ENCODE measurements at regions not wholly inside any gene's neighbourhood (a gene's known extent, or its start where the extent isn't known, plus 50 kb on each side); places are given as distances from the start of the nearest gene placed in this dataset.

DNA sequence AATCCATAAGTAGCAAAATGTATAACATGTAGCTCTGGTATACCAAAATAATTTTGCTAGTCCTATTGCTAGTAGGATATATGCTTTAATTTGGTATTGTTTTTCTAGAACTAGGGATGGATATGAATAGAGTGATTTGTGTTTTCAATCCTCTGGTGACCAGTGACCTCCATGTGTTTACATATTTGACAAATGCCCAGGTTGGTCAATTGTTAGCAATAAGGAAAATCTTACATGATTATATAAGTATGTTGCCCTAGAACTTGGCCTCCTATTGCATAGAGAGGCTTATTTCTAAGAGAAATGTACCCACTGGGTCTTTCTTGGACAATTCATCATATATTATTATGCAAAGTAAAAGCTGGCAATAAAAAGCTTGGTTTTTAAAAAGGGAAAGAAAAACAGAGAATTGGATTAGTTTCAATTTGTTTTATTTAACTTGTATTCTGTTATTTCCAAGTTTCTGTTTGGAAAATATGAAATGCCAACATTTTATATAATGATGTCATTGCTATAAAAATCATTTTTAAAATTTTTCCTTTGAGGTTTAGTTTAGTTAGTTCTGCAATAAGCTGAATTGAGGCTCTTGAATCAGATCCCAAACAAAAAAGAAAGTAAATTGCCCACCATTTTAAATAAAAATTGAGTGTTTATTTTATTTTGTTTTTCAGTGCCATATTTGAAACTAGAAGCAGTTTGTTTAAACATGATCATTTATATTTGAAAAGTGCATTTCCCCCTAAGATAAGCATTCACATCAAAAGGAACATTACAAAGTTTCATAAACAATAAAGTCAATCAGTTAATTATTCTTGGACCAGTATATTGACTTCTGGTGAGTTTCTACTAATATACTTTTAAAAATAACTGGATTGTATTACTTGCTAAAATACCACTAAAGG, 210.9 kb downstream of the ZC3H11B start:
- TF ChIP-seq, protein P1, sequence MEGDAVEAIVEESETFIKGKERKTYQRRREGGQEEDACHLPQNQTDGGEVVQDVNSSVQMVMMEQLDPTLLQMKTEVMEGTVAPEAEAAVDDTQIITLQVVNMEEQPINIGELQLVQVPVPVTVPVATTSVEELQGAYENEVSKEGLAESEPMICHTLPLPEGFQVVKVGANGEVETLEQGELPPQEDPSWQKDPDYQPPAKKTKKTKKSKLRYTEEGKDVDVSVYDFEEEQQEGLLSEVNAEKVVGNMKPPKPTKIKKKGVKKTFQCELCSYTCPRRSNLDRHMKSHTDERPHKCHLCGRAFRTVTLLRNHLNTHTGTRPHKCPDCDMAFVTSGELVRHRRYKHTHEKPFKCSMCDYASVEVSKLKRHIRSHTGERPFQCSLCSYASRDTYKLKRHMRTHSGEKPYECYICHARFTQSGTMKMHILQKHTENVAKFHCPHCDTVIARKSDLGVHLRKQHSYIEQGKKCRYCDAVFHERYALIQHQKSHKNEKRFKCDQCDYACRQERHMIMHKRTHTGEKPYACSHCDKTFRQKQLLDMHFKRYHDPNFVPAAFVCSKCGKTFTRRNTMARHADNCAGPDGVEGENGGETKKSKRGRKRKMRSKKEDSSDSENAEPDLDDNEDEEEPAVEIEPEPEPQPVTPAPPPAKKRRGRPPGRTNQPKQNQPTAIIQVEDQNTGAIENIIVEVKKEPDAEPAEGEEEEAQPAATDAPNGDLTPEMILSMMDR (IDR thresholded peaks at IDR 0.05; ENCODE audit: low read depth, low read length): no peak
- no peaks in the 10 kb centered on the region for H3K9me3 ChIP-seq (ENCODE audit: low read depth)
- H3K4me3 ChIP-seq: no peak overlapping the region

DNA sequence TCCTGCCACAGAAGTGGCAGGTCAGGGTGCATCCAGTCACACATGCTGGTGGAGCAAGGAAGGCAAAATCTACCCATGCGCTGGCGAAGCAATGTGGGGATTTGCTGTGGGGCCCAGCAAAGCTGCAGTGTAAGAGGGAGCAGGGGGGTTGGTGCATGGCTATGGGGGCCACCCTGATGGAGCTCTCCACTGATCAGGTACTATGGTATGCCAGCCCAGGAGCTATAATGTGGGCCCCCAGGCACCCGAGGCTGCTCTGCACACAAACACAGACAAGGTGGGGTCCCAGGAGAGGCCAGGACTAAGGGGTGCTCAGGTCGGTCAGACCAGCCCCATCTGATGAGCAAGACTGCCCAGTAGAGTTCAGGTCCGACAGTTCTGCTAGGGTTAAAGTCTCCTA, 213.5 kb downstream of the ZC3H11B start:
- H3K9me3 ChIP-seq (ENCODE audit: low read depth): no peaks in the 10 kb centered on the region
- no peaks in the 10 kb centered on the region for H3K27me3 ChIP-seq
- TF ChIP-seq, protein P1 (IDR thresholded peaks at IDR 0.05; ENCODE audit: low read depth, low read length): no peak
- H3K4me1 ChIP-seq (ENCODE audit: low read depth): peaks cover 34% of the 10 kb centered on the region
- H3K4me3 ChIP-seq: no peak overlapping the region
- H3K27ac ChIP-seq: no peak overlapping the region
- no peaks in the 10 kb centered on the region for H3K36me3 ChIP-seq
- DNase-seq (ENCODE audit: low read depth in 1 of 2, low spot score in 1 of 2): no peak

More for the DNA sequence above, 210.9 kb downstream of the ZC3H11B start:
- no peak for DNase-seq (ENCODE audit: low read depth in 1 of 2, low spot score in 1 of 2)
- Histone ChIP-seq H3K4me1 (ENCODE audit: low read depth) (peaks cover 58% of the 10 kb centered on the region), H3K27me3 (no peaks in the 10 kb centered on the region), H3K36me3 (no peaks in the 10 kb centered on the region), H3K27ac (no peak overlapping the region)

DNA sequence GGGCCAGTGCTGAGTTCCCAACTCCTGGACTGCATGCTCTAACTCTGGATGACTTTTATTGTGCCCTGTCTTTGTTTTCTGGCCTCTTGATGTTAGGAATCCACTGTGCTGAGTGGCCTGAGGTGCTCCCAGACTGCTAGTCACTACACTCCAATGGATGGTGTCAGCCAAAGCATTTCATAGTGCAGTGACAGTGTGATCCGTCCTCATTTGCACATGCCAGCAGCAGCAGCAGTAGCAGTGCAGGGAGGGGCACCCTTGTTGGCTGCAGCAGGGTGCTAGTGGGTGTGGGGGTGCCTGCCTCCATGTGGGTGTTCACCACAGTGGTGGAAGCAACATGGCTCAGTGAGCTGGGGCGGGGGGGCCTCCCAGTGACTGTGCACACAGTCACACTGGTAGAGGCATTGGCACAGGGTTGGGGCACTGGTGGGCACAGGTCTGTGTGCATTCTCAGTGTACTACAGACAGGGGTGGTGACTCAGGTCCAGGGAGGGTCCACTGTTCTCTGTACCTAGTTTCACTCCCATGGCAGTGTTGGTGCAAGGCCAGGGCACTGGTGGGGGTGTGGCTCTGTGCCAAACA, 214.0 kb downstream of the ZC3H11B start:
- no peaks in the 10 kb centered on the region for H3K27me3 ChIP-seq

DNA sequence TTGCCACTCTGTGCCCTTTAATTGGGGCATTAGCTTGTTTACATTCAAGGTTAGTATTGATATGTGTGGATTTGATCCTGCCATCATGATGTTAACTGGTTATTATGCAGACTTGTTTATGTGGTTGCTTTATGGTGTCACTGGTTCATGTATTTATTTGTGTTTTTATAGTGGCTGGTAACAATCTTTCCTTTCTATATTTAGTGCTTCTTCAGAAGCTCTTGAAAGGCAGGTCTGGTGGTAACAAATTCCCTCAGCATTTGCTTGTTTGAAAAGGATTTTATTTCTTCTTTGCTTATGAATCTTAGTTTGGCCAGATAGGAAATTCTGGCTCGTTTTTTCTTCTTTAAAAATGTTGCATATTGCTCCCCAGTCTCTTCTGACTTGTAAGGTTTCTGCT, 215.4 kb downstream of the ZC3H11B start:
- no peaks in the 10 kb centered on the region for H3K36me3 ChIP-seq
- no peak overlapping the region for H3K27ac ChIP-seq
- TF ChIP-seq, protein P1 (IDR thresholded peaks at IDR 0.05; ENCODE audit: low read depth, low read length): no peak
- peaks cover 14% of the 10 kb centered on the region for H3K4me1 ChIP-seq (ENCODE audit: low read depth)
- H3K9me3 ChIP-seq (ENCODE audit: low read depth): no peaks in the 10 kb centered on the region
- no peaks in the 10 kb centered on the region for H3K27me3 ChIP-seq
- no peak overlapping the region for H3K4me3 ChIP-seq
- DNase-seq (ENCODE audit: low read depth in 1 of 2, low spot score in 1 of 2): no peak

More for the DNA sequence above, 214.0 kb downstream of the ZC3H11B start:
- Histone ChIP-seq H3K27ac (peak overlapping the region; percentile 16), H3K4me1 (ENCODE audit: low read depth) (peaks cover 28% of the 10 kb centered on the region), H3K9me3 (ENCODE audit: low read depth) (no peaks in the 10 kb centered on the region), H3K4me3 (no peak overlapping the region), H3K36me3 (no peaks in the 10 kb centered on the region)
- TF ChIP-seq, protein P1 (IDR thresholded peaks at IDR 0.05; ENCODE audit: low read depth, low read length): no peak
- DNase-seq (ENCODE audit: low read depth in 1 of 2, low spot score in 1 of 2): peak in 1 of 2 donors; percentile 22

DNA sequence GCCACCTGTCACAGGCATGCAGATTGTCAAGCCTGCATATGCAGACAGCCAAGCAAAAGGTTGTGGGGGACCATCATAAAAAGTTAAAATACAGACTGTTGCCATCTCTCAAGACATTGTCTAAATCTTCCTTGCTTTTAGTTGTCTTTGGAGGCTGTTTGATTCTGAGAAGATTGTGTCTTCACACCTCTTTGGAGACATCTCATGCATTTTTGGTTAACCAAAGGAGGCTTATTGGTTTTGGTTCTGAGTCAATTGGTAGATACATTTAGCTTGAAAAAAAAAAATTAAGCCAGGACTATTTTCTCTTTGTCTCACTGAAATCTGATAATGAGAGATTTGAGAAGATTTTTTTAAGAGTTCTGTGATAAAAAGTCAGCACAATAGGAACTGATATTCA, 217.6 kb downstream of the LYPLAL1 start:
- H3K27ac ChIP-seq: no peak overlapping the region
- DNase-seq (ENCODE audit: low read depth in 1 of 2, low spot score in 1 of 2): no peak
- no peaks in the 10 kb centered on the region for H3K27me3 ChIP-seq
- H3K4me3 ChIP-seq: no peak overlapping the region
- no peaks in the 10 kb centered on the region for H3K9me3 ChIP-seq (ENCODE audit: low read depth)
- peaks cover 13% of the 10 kb centered on the region for H3K4me1 ChIP-seq (ENCODE audit: low read depth)
- TF ChIP-seq, protein P1 (IDR thresholded peaks at IDR 0.05; ENCODE audit: low read depth, low read length): no peak
- H3K36me3 ChIP-seq: no peaks in the 10 kb centered on the region
